SK-N-SH (cell line): ENCODE measurements at regions not wholly inside any gene's neighbourhood (a gene's known extent, or its start where the extent isn't known, plus 50 kb on each side); places are given as distances from the start of the nearest gene placed in this dataset.

ENCODE experiments used
- CTCF ChIA-PET: fragments of 300-600, 350-600 bp; formaldehyde crosslinking; extraction: SDS; loops from one replicate; lab custom pipeline; 2021; lab: Yijun Ruan, JAX
- POLR2A ChIA-PET: fragments of 350-600 bp; sonication (Branson Sonifier 250); formaldehyde crosslinking; extraction: SDS; loops from one replicate; lab custom pipeline; 2020; ENCODE audit warnings: antibody characterized with exemption, inconsistent platforms; lab: Yijun Ruan, JAX
- DNase-seq: peaks from one replicate; pipeline ENCODE4 v3.0.0; 2012
- H2AFZ ChIP-seq: fragments of 200-600 bp; sonication (generic); 2 replicates; pipeline ENCODE4 v1.8.1; 2016; ENCODE audit warnings: antibody characterized with exemption, mild to moderate bottlenecking, low read depth
- H3F3A ChIP-seq: fragments of 200-600 bp; sonication (generic); replicated peaks from 2 replicates; pipeline ENCODE3; 2016; ENCODE audit warnings: antibody characterized with exemption, mild to moderate bottlenecking; ENCODE audit not compliant: insufficient read depth
- H3K27ac ChIP-seq, 2 experiments: fragments of 200-500 bp in 1 of 2; fragments of 200-600 bp in 1 of 2; sonication (Bioruptor generic) in 1 of 2; sonication (generic), shearing (Covaris generic) in 1 of 2; 2 replicates each; pipeline versions ENCODE4 v1.5.1 to v1.6.1; 2014 to 2016; ENCODE audit warnings: low read depth in 2 of 2, inconsistent platforms in 1 of 2, low read length in 1 of 2, mild to moderate bottlenecking in 1 of 2, mixed read lengths in 1 of 2
- H3K27me3 ChIP-seq: fragments of 200-600 bp; sonication (generic), shearing (Covaris generic); 2 replicates; pipeline ENCODE4 v1.6.1; 2016; ENCODE audit warnings: mixed run types; ENCODE audit not compliant: insufficient read depth
- H3K36me3 ChIP-seq, 2 experiments: fragments of 200-500 bp in 1 of 2; fragments of 200-600 bp in 1 of 2; sonication (Bioruptor generic) in 1 of 2; sonication (generic) in 1 of 2; replicated peaks in 1 of 2; 2 replicates each; pipeline versions ENCODE3 to v1.5.1; 2014 to 2016; ENCODE audit warnings: low read length in 1 of 2, mild to moderate bottlenecking in 1 of 2; ENCODE audit not compliant: insufficient read depth in 2 of 2, control insufficient read depth in 1 of 2
- H3K4me1 ChIP-seq, 2 experiments: fragments of 200-500 bp in 1 of 2; fragments of 200-600 bp in 1 of 2; sonication (Bioruptor generic) in 1 of 2; sonication (generic), shearing (Covaris generic) in 1 of 2; 2 replicates each; pipeline versions ENCODE4 v1.5.1 to v1.6.1; 2014 to 2016; ENCODE audit warnings: low read depth in 1 of 2, low read length in 1 of 2, mixed run types in 1 of 2; ENCODE audit not compliant: insufficient read depth in 2 of 2, control insufficient read depth in 1 of 2
- H3K4me2 ChIP-seq: fragments of 200-600 bp; sonication (generic), shearing (Covaris generic); 2 replicates; pipeline ENCODE4 v1.6.1; 2017; ENCODE audit warnings: mixed run types
- H3K4me3 ChIP-seq, 2 experiments: fragments of 200-500 bp in 1 of 2; fragments of 200-600 bp in 1 of 2; sonication (Bioruptor generic) in 1 of 2; sonication (generic), shearing (Covaris generic) in 1 of 2; 2 replicates each; pipeline versions ENCODE4 v1.5.1 to v1.8.1; 2014 to 2016; ENCODE audit warnings: low read depth in 2 of 2, inconsistent platforms in 1 of 2, low read length in 1 of 2, mild to moderate bottlenecking in 1 of 2, mixed read lengths in 1 of 2, moderate library complexity in 1 of 2
- H3K79me2 ChIP-seq: fragments of 200-600 bp; sonication (generic); 2 replicates; pipeline ENCODE4 v1.8.1; 2017; ENCODE audit warnings: mild to moderate bottlenecking; ENCODE audit not compliant: insufficient read depth
- H3K9ac ChIP-seq: fragments of 200-600 bp; sonication (generic); 2 replicates; pipeline ENCODE4 v1.6.1; 2017; ENCODE audit warnings: mixed run types
- H3K9me2 ChIP-seq: fragments of 200-600 bp; sonication (generic); 2 replicates; pipeline ENCODE4 v1.6.1; 2017; ENCODE audit warnings: mixed run types
- H3K9me3 ChIP-seq: fragments of 200-600 bp; sonication (generic); 2 replicates; pipeline ENCODE4 v1.6.1; 2017; ENCODE audit warnings: mixed run types, mild to moderate bottlenecking, moderate library complexity
- H4K20me1 ChIP-seq: fragments of 200-600 bp; sonication (generic); 2 replicates; pipeline ENCODE4 v1.6.1; 2017; ENCODE audit warnings: mild to moderate bottlenecking, mixed run types; ENCODE audit not compliant: insufficient read depth
- CHD2 ChIP-seq: fragments of 150-350 bp; IDR thresholded peaks from 2 replicates; pipeline ENCODE4 v1.6.1; 2018; ENCODE audit warnings: low read length; ENCODE audit not compliant: partially characterized antibody
- EZH2phosphoT487 ChIP-seq: fragments of 200-600 bp; sonication (generic); IDR thresholded peaks from 2 replicates; pipeline ENCODE4 v1.6.1; 2017; ENCODE audit warnings: low read depth, mixed run types, mild to moderate bottlenecking, antibody characterized with exemption, moderate library complexity, borderline replicate concordance
- FOXJ3 ChIP-seq: sonication (generic); formaldehyde crosslinking; IDR thresholded peaks from 2 replicates; pipeline ENCODE4 v1.5.1; 2020; ENCODE audit warnings: mild to moderate bottlenecking, missing genetic modification reagents
- GABPA ChIP-seq: IDR thresholded peaks from 2 replicates; pipeline ENCODE4 v1.4.0; 2012; ENCODE audit warnings: low read depth, mild to moderate bottlenecking
- JUND ChIP-seq: IDR thresholded peaks from 2 replicates; pipeline ENCODE4 v1.4.0; 2012
- RAD21 ChIP-seq: IDR thresholded peaks from 2 replicates; pipeline ENCODE4 v1.6.1; 2012; ENCODE audit warnings: mild to moderate bottlenecking, low read length
- RXRA ChIP-seq: IDR thresholded peaks from 2 replicates; pipeline ENCODE4 v1.4.0; 2012; ENCODE audit warnings: low read depth, mild to moderate bottlenecking, borderline replicate concordance
- TCF12 ChIP-seq: IDR thresholded peaks from 2 replicates; pipeline ENCODE4 v1.4.0; 2012
- TEAD4 ChIP-seq: IDR thresholded peaks from 2 replicates; pipeline ENCODE4 v1.4.0; 2012; ENCODE audit warnings: mild to moderate bottlenecking, borderline replicate concordance; ENCODE audit not compliant: insufficient read depth
- YY1 ChIP-seq: IDR thresholded peaks from 2 replicates; pipeline ENCODE4 v1.4.0; 2012; ENCODE audit warnings: low read depth, mild to moderate bottlenecking
- WGBS: methylation state at CpG from one replicate; pipeline ENCODE4 v1.1.6; 2017; ENCODE audit warnings: low lambda C conversion rate; 5-methylcytosine and 5-hydroxymethylcytosine counted together
- TF ChIP-seq, protein P1 (sequence below): IDR thresholded peaks from 2 replicates; pipeline ENCODE4 v1.4.0; 2012; ENCODE audit warnings: low read depth, borderline replicate concordance
- TF ChIP-seq, protein P2 (sequence below): IDR thresholded peaks from 2 replicates; pipeline ENCODE4 v1.6.1; 2012; ENCODE audit warnings: mild to moderate bottlenecking, low read depth, low read length, moderate library complexity

DNA sequence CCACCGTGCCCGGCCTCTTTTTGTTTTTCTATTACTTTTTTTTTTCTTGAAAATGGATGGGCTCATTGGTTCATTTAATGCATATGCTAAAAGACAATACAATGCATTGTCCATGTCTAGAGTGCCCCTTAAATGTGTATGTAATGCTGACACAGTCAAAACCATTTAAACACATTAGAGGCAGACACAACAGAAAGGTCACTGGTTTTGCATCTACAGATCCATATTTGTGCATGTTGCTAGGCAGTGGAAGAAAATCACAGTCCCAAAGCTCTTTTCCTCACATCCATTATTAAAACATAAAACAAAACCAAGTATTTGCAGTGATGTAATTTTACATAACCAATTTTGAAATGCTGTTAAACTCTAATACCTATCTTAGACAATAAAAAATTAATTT is 389.0 kb downstream of the TAF11L14 start:
- H3K9me2 ChIP-seq = no peaks in the 10 kb centered on the region
- H2AFZ ChIP-seq = no peak overlapping the region
- no peaks in the 10 kb centered on the region for H3K36me3 ChIP-seq
- no peaks in the 10 kb centered on the region for H3K79me2 ChIP-seq
- ChIA-PET CTCF (no interaction called here), POLR2A (no interaction called here)
- H3F3A ChIP-seq = no peaks in the 10 kb centered on the region
- no peaks in the 10 kb centered on the region for H4K20me1 ChIP-seq
- H3K27me3 ChIP-seq = no peaks in the 10 kb centered on the region
- 9% methylated on average over 2 of the region's 2 CpGs for WGBS
- no peaks in the 10 kb centered on the region for H3K4me1 ChIP-seq
- no peak overlapping the region for H3K9ac ChIP-seq
- H3K9me3 ChIP-seq = no peaks in the 10 kb centered on the region
- DNase-seq = no peak
- H3K4me2 ChIP-seq = no peak overlapping the region
- TF ChIP-seq, protein P1, sequence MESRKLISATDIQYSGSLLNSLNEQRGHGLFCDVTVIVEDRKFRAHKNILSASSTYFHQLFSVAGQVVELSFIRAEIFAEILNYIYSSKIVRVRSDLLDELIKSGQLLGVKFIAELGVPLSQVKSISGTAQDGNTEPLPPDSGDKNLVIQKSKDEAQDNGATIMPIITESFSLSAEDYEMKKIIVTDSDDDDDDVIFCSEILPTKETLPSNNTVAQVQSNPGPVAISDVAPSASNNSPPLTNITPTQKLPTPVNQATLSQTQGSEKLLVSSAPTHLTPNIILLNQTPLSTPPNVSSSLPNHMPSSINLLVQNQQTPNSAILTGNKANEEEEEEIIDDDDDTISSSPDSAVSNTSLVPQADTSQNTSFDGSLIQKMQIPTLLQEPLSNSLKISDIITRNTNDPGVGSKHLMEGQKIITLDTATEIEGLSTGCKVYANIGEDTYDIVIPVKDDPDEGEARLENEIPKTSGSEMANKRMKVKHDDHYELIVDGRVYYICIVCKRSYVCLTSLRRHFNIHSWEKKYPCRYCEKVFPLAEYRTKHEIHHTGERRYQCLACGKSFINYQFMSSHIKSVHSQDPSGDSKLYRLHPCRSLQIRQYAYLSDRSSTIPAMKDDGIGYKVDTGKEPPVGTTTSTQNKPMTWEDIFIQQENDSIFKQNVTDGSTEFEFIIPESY = no peak
- TF ChIP-seq, all 33 proteins: peak for 0
- no peak overlapping the region for H3K4me3 ChIP-seq
- no peak overlapping the region for H3K27ac ChIP-seq

DNA sequence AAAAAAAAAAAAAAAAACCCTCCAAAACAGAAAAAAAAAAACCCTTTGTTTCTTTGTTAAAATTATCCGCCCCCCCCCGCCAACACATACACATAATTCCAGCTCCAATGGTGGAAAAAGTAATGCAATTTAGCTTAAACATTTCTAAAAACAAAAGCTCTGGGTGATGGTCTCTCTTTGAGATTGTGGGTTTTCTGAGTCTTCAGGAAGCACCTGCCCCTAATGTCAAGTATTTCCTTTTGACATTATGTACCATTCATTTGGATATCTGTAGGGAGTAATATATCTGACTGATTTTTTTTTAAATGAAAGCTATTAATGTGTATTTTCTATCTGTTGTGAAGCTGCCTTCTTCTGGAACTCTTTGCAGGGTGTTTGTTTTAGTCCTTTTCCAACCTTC is 389.7 kb downstream of the TAF11L14 start:
- H3K9me2 ChIP-seq = no peaks in the 10 kb centered on the region
- H3K4me1 ChIP-seq = no peaks in the 10 kb centered on the region
- no peaks in the 10 kb centered on the region for H3K36me3 ChIP-seq
- H2AFZ ChIP-seq = no peak overlapping the region
- H3K4me2 ChIP-seq = no peak overlapping the region
- 28% methylated on average over 2 of the region's 2 CpGs for WGBS
- H3K9ac ChIP-seq = no peak overlapping the region
- H3K27ac ChIP-seq = no peak overlapping the region
- CTCF ChIA-PET = no interaction called here
- H3F3A ChIP-seq = no peaks in the 10 kb centered on the region
- H3K79me2 ChIP-seq = no peaks in the 10 kb centered on the region
- H3K27me3 ChIP-seq = no peaks in the 10 kb centered on the region
- H4K20me1 ChIP-seq = no peaks in the 10 kb centered on the region
- no peak overlapping the region for H3K4me3 ChIP-seq
- no peak for DNase-seq
- TF ChIP-seq, protein P2, sequence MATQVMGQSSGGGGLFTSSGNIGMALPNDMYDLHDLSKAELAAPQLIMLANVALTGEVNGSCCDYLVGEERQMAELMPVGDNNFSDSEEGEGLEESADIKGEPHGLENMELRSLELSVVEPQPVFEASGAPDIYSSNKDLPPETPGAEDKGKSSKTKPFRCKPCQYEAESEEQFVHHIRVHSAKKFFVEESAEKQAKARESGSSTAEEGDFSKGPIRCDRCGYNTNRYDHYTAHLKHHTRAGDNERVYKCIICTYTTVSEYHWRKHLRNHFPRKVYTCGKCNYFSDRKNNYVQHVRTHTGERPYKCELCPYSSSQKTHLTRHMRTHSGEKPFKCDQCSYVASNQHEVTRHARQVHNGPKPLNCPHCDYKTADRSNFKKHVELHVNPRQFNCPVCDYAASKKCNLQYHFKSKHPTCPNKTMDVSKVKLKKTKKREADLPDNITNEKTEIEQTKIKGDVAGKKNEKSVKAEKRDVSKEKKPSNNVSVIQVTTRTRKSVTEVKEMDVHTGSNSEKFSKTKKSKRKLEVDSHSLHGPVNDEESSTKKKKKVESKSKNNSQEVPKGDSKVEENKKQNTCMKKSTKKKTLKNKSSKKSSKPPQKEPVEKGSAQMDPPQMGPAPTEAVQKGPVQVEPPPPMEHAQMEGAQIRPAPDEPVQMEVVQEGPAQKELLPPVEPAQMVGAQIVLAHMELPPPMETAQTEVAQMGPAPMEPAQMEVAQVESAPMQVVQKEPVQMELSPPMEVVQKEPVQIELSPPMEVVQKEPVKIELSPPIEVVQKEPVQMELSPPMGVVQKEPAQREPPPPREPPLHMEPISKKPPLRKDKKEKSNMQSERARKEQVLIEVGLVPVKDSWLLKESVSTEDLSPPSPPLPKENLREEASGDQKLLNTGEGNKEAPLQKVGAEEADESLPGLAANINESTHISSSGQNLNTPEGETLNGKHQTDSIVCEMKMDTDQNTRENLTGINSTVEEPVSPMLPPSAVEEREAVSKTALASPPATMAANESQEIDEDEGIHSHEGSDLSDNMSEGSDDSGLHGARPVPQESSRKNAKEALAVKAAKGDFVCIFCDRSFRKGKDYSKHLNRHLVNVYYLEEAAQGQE = no peak
- TF ChIP-seq GABPA (no peak), FOXJ3 (CRISPR knock-in tag) (no peak), YY1 (no peak), RXRA (no peak), TEAD4 (no peak), JUND (no peak), CHD2 (no peak), RAD21 (no peak), EZH2phosphoT487 (no peak), TCF12 (no peak)
- TF ChIP-seq, all 33 proteins: peak for 0
- POLR2A ChIA-PET = no interaction called here
- no peaks in the 10 kb centered on the region for H3K9me3 ChIP-seq
